Mesothelial cell of epicardium (in vitro differentiated cells): ENCODE measurements at regions not wholly inside any gene's neighbourhood (a gene's known extent, or its start where the extent isn't known, plus 50 kb on each side); places are given as distances from the start of the nearest gene placed in this dataset.
"Not testable (repeated sequence)": the region's sequence is repeated elsewhere in the genome, so short reads cannot be mapped to it uniquely, and the experiment has no call there.

Source experiments
- DNase-seq, 2 experiments: peaks; one replicate each; pipeline ENCODE4 v3.0.0; 2021; ENCODE audit warnings: low spot score in 2 of 2; ENCODE audit not compliant: unreplicated experiment in 2 of 2
- H3K27ac Mint-ChIP-seq: 2 replicates; pipeline ENCODE4 v1.8.0; 2021; ENCODE audit warnings: mixed read lengths
- H3K27me3 Mint-ChIP-seq: 2 replicates; pipeline ENCODE4 v1.8.0; 2021; ENCODE audit warnings: low read depth, mixed read lengths
- H3K36me3 Mint-ChIP-seq: 2 replicates; pipeline ENCODE4 v1.8.0; 2021; ENCODE audit warnings: mixed read lengths
- H3K4me1 Mint-ChIP-seq: 2 replicates; pipeline ENCODE4 v1.8.0; 2021; ENCODE audit warnings: mixed read lengths
- H3K4me3 Mint-ChIP-seq: 2 replicates; pipeline ENCODE4 v1.8.0; 2021; ENCODE audit warnings: mild to moderate bottlenecking, moderate library complexity, mixed read lengths
- H3K9me3 Mint-ChIP-seq: 2 replicates; pipeline ENCODE4 v1.8.0; 2021; ENCODE audit warnings: mixed read lengths
- CTCF ChIP-seq: fragments of 200-600 bp; sonication (generic); IDR thresholded peaks from one replicate; pipeline ENCODE4 v1.5.0; 2021; ENCODE audit warnings: antibody characterized with exemption; ENCODE audit not compliant: unreplicated experiment

GRCh38 chr5:38783011-38783561 is 62.7 kb upstream of the OSMR start:
- DNase-seq = no peak
- Mint-ChIP-seq H3K4me3 (no peak overlapping the region), H3K27me3 (no peaks in the 10 kb centered on the region), H3K27ac (no peak overlapping the region), H3K36me3 (peaks cover 5% of the 10 kb centered on the region), H3K4me1 (peaks cover 17% of the 10 kb centered on the region), H3K9me3 (peaks cover 20% of the 10 kb centered on the region)
- TF ChIP-seq CTCF = no peak

GRCh38 chr5:38789134-38789533 is 56.7 kb upstream of the OSMR start:
- Mint-ChIP-seq H3K27ac (no peak overlapping the region), H3K4me1 (no peaks in the 10 kb centered on the region), H3K4me3 (no peak overlapping the region), H3K36me3 (peaks cover 5% of the 10 kb centered on the region), H3K27me3 (peaks cover 8% of the 10 kb centered on the region), H3K9me3 (peaks cover 16% of the 10 kb centered on the region)
- TF ChIP-seq CTCF = no peak
- no peak for DNase-seq

GRCh38 chr5:38789777-38790176 is 56.0 kb upstream of the OSMR start:
- TF ChIP-seq CTCF = no peak
- H3K27me3 Mint-ChIP-seq = peaks cover 9% of the 10 kb centered on the region
- H3K9me3 Mint-ChIP-seq = peaks cover 16% of the 10 kb centered on the region
- H3K4me3 Mint-ChIP-seq = no peak overlapping the region
- H3K27ac Mint-ChIP-seq = no peak overlapping the region
- H3K4me1 Mint-ChIP-seq = no peaks in the 10 kb centered on the region
- no peak for DNase-seq
- peaks cover 5% of the 10 kb centered on the region for H3K36me3 Mint-ChIP-seq

GRCh38 chr5:38790268-38790667 is 55.5 kb upstream of the OSMR start:
- Mint-ChIP-seq H3K9me3 (peaks cover 16% of the 10 kb centered on the region), H3K27me3 (peaks cover 9% of the 10 kb centered on the region)
- TF ChIP-seq CTCF = no peak

GRCh38 chr5:38790891-38791290 is 54.9 kb upstream of the OSMR start:
- no peak for DNase-seq
- no peak for TF ChIP-seq CTCF
- Mint-ChIP-seq H3K9me3 (peaks cover 13% of the 10 kb centered on the region), H3K36me3 (peaks cover 3% of the 10 kb centered on the region), H3K27ac (no peak overlapping the region), H3K27me3 (peaks cover 9% of the 10 kb centered on the region), H3K4me1 (no peaks in the 10 kb centered on the region), H3K4me3 (no peak overlapping the region)

More at GRCh38 chr5:38790268-38790667, 55.5 kb upstream of the OSMR start:
- no peak overlapping the region for H3K4me3 Mint-ChIP-seq
- DNase-seq = no peak
- H3K27ac Mint-ChIP-seq = no peak overlapping the region
- no peaks in the 10 kb centered on the region for H3K4me1 Mint-ChIP-seq
- H3K36me3 Mint-ChIP-seq = peaks cover 5% of the 10 kb centered on the region

GRCh38 chr5:38793099-38793498 is 52.7 kb upstream of the OSMR start:
- peaks cover 9% of the 10 kb centered on the region for H3K27me3 Mint-ChIP-seq
- no peaks in the 10 kb centered on the region for H3K9me3 Mint-ChIP-seq
- no peak overlapping the region for H3K4me3 Mint-ChIP-seq
- no peak for TF ChIP-seq CTCF
- no peaks in the 10 kb centered on the region for H3K4me1 Mint-ChIP-seq
- H3K36me3 Mint-ChIP-seq = no peaks in the 10 kb centered on the region
- DNase-seq = no peak
- no peak overlapping the region for H3K27ac Mint-ChIP-seq

GRCh38 chr5:38794037-38794436 is 51.8 kb upstream of the OSMR start:
- not testable (repeated sequence) for H3K4me1 Mint-ChIP-seq, H3K9me3 Mint-ChIP-seq, H3K27me3 Mint-ChIP-seq, H3K36me3 Mint-ChIP-seq, H3K27ac Mint-ChIP-seq, DNase-seq, H3K4me3 Mint-ChIP-seq
